H1 (cell line): ENCODE measurements at regions not wholly inside any gene's neighbourhood (a gene's known extent, or its start where the extent isn't known, plus 50 kb on each side); places are given as distances from the start of the nearest gene placed in this dataset.

ENCODE experiments used
- CTCF ChIA-PET: fragments of 300-600 bp; sonication (Branson Sonifier 250); formaldehyde crosslinking; loops from one replicate; lab custom pipeline; 2021; ENCODE audit not compliant: partially characterized antibody; lab: Charles Lee
- POLR2A ChIA-PET: fragments of 300-600 bp; sonication (Branson Sonifier 250); formaldehyde crosslinking; loops from one replicate; lab custom pipeline; 2021; ENCODE audit warnings: inconsistent platforms; ENCODE audit not compliant: partially characterized antibody; lab: Charles Lee
- DNase-seq, 2 experiments: peaks; one replicate each; pipeline versions ENCODE4 v3.0.0 to v3.0.0-alpha.2; 2010 to 2022; ENCODE audit warnings: low spot score in 2 of 2, low read depth in 1 of 2, mixed read lengths in 1 of 2
- FAIRE-seq: peaks from 2 replicates; lab custom pipeline; 2011; peaks lifted over from hg19 to GRCh38; lab: Jason Lieb, UNC
- H2AFZ ChIP-seq: 2 replicates; pipeline ENCODE4 v1.8.1; 2012; ENCODE audit warnings: low read length, inconsistent platforms
- H2AK5ac ChIP-seq: 2 replicates; pipeline ENCODE4 v1.6.1; 2013; ENCODE audit warnings: low read depth, low read length
- H2BK120ac ChIP-seq: replicated peaks from 2 replicates; pipeline ENCODE3; 2013; ENCODE audit warnings: low read depth, low read length, inconsistent platforms
- H2BK12ac ChIP-seq: 2 replicates; pipeline ENCODE4 v1.6.1; 2013; ENCODE audit warnings: low read depth, low read length
- H2BK15ac ChIP-seq: 2 replicates; pipeline ENCODE4 v1.6.1; 2013; ENCODE audit warnings: low read length
- H2BK20ac ChIP-seq: 2 replicates; pipeline ENCODE4 v1.6.1; 2013; ENCODE audit warnings: low read length
- H2BK5ac ChIP-seq: 2 replicates; pipeline ENCODE4 v1.6.1; 2013; ENCODE audit warnings: low read depth, low read length
- H3K14ac ChIP-seq: 2 replicates; pipeline ENCODE4 v1.6.1; 2013; ENCODE audit warnings: inconsistent platforms; ENCODE audit not compliant: insufficient read length
- H3K18ac ChIP-seq: 2 replicates; pipeline ENCODE4 v1.6.1; 2013; ENCODE audit warnings: low read length; ENCODE audit errors: extremely low read depth
- H3K23ac ChIP-seq: 2 replicates; pipeline ENCODE4 v1.6.1; 2013; ENCODE audit warnings: inconsistent platforms; ENCODE audit not compliant: insufficient read length
- H3K23me2 ChIP-seq: 2 replicates; pipeline ENCODE4 v1.6.1; 2013; ENCODE audit warnings: low read depth, low read length
- H3K27ac ChIP-seq: 2 replicates; pipeline ENCODE4 v1.6.1; 2011; ENCODE audit warnings: low read depth, low read length, inconsistent platforms
- H3K27me3 ChIP-seq, 4 experiments: replicated peaks in 1 of 4; 1 replicate in 1 of 4; 2 replicates in 3 of 4; pipeline versions ENCODE4 v1.6.1 to v1.8.1; 2011 to 2013; ENCODE audit warnings: low read length in 3 of 4, mild to moderate bottlenecking in 3 of 4, inconsistent platforms in 2 of 4, mixed read lengths in 2 of 4, moderate library complexity in 1 of 4; ENCODE audit not compliant: control insufficient read depth in 3 of 4, insufficient read depth in 3 of 4; ENCODE audit errors: extremely low read depth in 1 of 4
- H3K36me3 ChIP-seq, 4 experiments: 2 replicates each; pipeline versions ENCODE4 v1.6.1 to v1.8.1; 2011 to 2013; ENCODE audit warnings: mild to moderate bottlenecking in 4 of 4, low read length in 3 of 4, moderate library complexity in 2 of 4, control low read depth in 1 of 4, inconsistent platforms in 1 of 4; ENCODE audit not compliant: insufficient read depth in 4 of 4, control insufficient read depth in 2 of 4
- H3K4ac ChIP-seq: replicated peaks from 2 replicates; pipeline ENCODE3; 2013; ENCODE audit warnings: low read length, low read depth, mixed read lengths, inconsistent platforms; ENCODE audit not compliant: insufficient read length
- H3K4me1 ChIP-seq, 4 experiments: replicated peaks in 1 of 4; 1 replicate in 1 of 4; 2 replicates in 3 of 4; pipeline versions ENCODE4 v1.6.1 to v1.8.1; 2011 to 2013; ENCODE audit warnings: low read length in 3 of 4, inconsistent platforms in 2 of 4, mixed read lengths in 1 of 4; ENCODE audit not compliant: insufficient read depth in 4 of 4, control insufficient read depth in 3 of 4
- H3K4me2 ChIP-seq, 2 experiments: 2 replicates each; pipeline versions ENCODE4 v1.6.1 to v1.8.1; 2011 to 2013; ENCODE audit warnings: low read depth in 2 of 2, low read length in 2 of 2, control low read depth in 1 of 2, inconsistent platforms in 1 of 2, mild to moderate bottlenecking in 1 of 2; ENCODE audit not compliant: insufficient read depth in 1 of 2
- H3K4me3 ChIP-seq, 4 experiments: fragments of 200-600, 300-600 bp in 1 of 4; sonication (generic), shearing (Covaris generic), sonication (Bioruptor Twin) in 1 of 4; 2 replicates each; pipeline versions ENCODE4 v1.5.1 to v1.8.1; 2011 to 2016; ENCODE audit warnings: low read length in 4 of 4, low read depth in 3 of 4, control low read depth in 2 of 4, inconsistent platforms in 2 of 4, mild to moderate bottlenecking in 2 of 4, mixed read lengths in 1 of 4, moderate library complexity in 1 of 4; ENCODE audit not compliant: insufficient read depth in 2 of 4; ENCODE audit errors: extremely low read depth in 1 of 4
- H3K56ac ChIP-seq: replicated peaks from 2 replicates; pipeline ENCODE3; 2013; ENCODE audit warnings: low read depth, mild to moderate bottlenecking, mixed read lengths, low read length, inconsistent platforms; ENCODE audit not compliant: insufficient read length
- H3K79me1 ChIP-seq: 2 replicates; pipeline ENCODE4 v1.6.1; 2013; ENCODE audit warnings: low read depth, low read length, control low read depth
- H3K79me2 ChIP-seq, 2 experiments: 2 replicates each; pipeline versions ENCODE4 v1.6.1 to v1.8.1; 2012 to 2013; ENCODE audit warnings: low read length in 2 of 2, mild to moderate bottlenecking in 2 of 2, inconsistent platforms in 1 of 2; ENCODE audit not compliant: insufficient read depth in 2 of 2, control insufficient read depth in 1 of 2
- H3K9ac ChIP-seq, 4 experiments: replicated peaks in 1 of 4; 1 replicate in 1 of 4; 2 replicates in 3 of 4; pipeline versions ENCODE4 v1.6.1 to v1.8.1; 2011 to 2013; ENCODE audit warnings: low read depth in 3 of 4, low read length in 3 of 4, control low read depth in 2 of 4, mild to moderate bottlenecking in 2 of 4, moderate library complexity in 2 of 4, inconsistent platforms in 1 of 4; ENCODE audit errors: extremely low read depth in 1 of 4
- H3K9me3 ChIP-seq, 2 experiments: 2 replicates each; pipeline versions ENCODE4 v1.6.1 to v1.8.1; 2012 to 2013; ENCODE audit warnings: mild to moderate bottlenecking in 2 of 2, moderate library complexity in 2 of 2, control low read depth in 1 of 2, inconsistent platforms in 1 of 2, low read depth in 1 of 2, low read length in 1 of 2, mixed read lengths in 1 of 2; ENCODE audit not compliant: insufficient read depth in 2 of 2
- H4K20me1 ChIP-seq, 2 experiments: replicated peaks in 1 of 2; 2 replicates each; pipeline versions ENCODE3 to v1.8.1; 2011 to 2013; ENCODE audit warnings: inconsistent platforms in 2 of 2, low read length in 2 of 2, mild to moderate bottlenecking in 1 of 2; ENCODE audit not compliant: insufficient read depth in 2 of 2, control insufficient read depth in 1 of 2
- H4K5ac ChIP-seq: 2 replicates; pipeline ENCODE4 v1.6.1; 2013; ENCODE audit warnings: low read length, low read depth, mixed read lengths, inconsistent platforms; ENCODE audit not compliant: insufficient read length
- H4K8ac ChIP-seq: 2 replicates; pipeline ENCODE4 v1.8.0; 2013; ENCODE audit warnings: mild to moderate bottlenecking, moderate library complexity, low read length, inconsistent platforms; ENCODE audit not compliant: insufficient read depth; ENCODE audit errors: extremely low read depth
- H4K91ac ChIP-seq: replicated peaks from 2 replicates; pipeline ENCODE3; 2013; ENCODE audit warnings: low read length, mixed read lengths, inconsistent platforms; ENCODE audit not compliant: insufficient read length
- ASH2L ChIP-seq: fragments of 200-600, 300-600 bp; sonication (generic); IDR thresholded peaks from one replicate; pipeline ENCODE4 v1.7.1; 2017; ENCODE audit warnings: low read length
- BRCA1 ChIP-seq: IDR thresholded peaks from 2 replicates; pipeline ENCODE4 v1.6.1; 2012; ENCODE audit warnings: low read depth, low read length, improper control_type of control experiment
- CHD2 ChIP-seq: IDR thresholded peaks from 2 replicates; pipeline ENCODE4 v1.6.1; 2012; ENCODE audit warnings: low read length, improper control_type of control experiment
- CTBP2 ChIP-seq: IDR thresholded peaks from 2 replicates; pipeline ENCODE4 v1.7.0; 2011; ENCODE audit warnings: borderline replicate concordance, mild to moderate bottlenecking, moderate library complexity, mixed read lengths, low read length; ENCODE audit not compliant: insufficient read depth, insufficient read length
- HDAC2 ChIP-seq, 2 experiments: fragments of 300-600 bp in 1 of 2; sonication (generic) in 1 of 2; IDR thresholded peaks; 2 replicates each; pipeline ENCODE4 v1.6.1; 2011 to 2012; ENCODE audit warnings: low read depth in 2 of 2, low read length in 2 of 2, mild to moderate bottlenecking in 2 of 2, moderate library complexity in 2 of 2, borderline replicate concordance in 1 of 2, inconsistent platforms in 1 of 2
- NRF1 ChIP-seq: IDR thresholded peaks from 2 replicates; pipeline ENCODE4 v1.6.1; 2011; ENCODE audit warnings: mild to moderate bottlenecking, low read depth, low read length, improper control_type of control experiment
- RNF2 ChIP-seq: fragments of 200-900, 300-1000 bp; sonication (generic); IDR thresholded peaks from 2 replicates; pipeline ENCODE4 v1.7.1; 2016; ENCODE audit warnings: borderline replicate concordance, low read depth, mild to moderate bottlenecking, antibody characterized with exemption, low read length; ENCODE audit not compliant: poor library complexity, severe bottlenecking; ENCODE audit errors: missing control alignments
- SP1 ChIP-seq: IDR thresholded peaks from 2 replicates; pipeline ENCODE4 v1.6.1; 2011; ENCODE audit warnings: low read depth, low read length
- TEAD4 ChIP-seq: IDR thresholded peaks from 2 replicates; pipeline ENCODE4 v1.6.1; 2012; ENCODE audit warnings: low read depth, low read length, inconsistent platforms, mixed read lengths
- WGBS, 2 experiments: shearing (Covaris generic) in 1 of 2; methylation state at CpG; one replicate each; pipeline versions ENCODE4 v1.1.6 to v1.1.7; 2013 to 2015; ENCODE audit warnings: low lambda C conversion rate in 2 of 2, mixed read lengths in 2 of 2, inconsistent platforms in 1 of 2, low coverage in 1 of 2, missing lambda C conversion rate in 1 of 2; ENCODE audit not compliant: insufficient replicate concordance in 2 of 2, insufficient coverage in 1 of 2, insufficient read length in 1 of 2; ENCODE audit errors: extremely low coverage in 1 of 2, missing lambda C conversion rate in 1 of 2; 5-methylcytosine and 5-hydroxymethylcytosine counted together
- TF ChIP-seq, protein P1 (sequence below), 3 experiments: IDR thresholded peaks; 1 replicate in 2 of 3; 2 replicates in 1 of 3; pipeline versions ENCODE4 v1.5.1 to v1.6.1; 2011; ENCODE audit warnings: low read length in 3 of 3, mild to moderate bottlenecking in 3 of 3, inconsistent platforms in 2 of 3, low read depth in 1 of 3, moderate library complexity in 1 of 3; ENCODE audit not compliant: insufficient read depth in 1 of 3; ENCODE audit errors: control extremely low read depth in 1 of 3

DNA sequence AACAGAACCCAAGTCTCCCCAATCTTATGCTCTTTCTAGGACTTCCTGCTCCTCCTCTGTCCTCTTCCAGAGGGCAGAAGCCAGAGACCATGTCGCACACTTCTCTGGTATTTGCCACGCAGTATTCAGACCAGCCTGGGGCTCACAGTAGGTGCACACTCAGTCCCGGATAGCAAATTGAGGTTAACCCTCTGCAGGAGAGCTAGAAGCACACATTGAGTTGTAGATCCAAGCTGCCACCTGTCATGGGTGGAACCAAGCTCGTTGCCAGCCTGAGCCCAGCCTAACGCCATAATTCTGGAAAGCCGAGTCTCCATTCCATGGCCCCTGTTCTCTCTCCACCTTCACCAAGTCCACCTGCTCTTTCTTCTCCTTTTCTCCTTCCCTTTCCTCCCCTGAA, 562.1 kb downstream of the BUD13 start:
- FAIRE-seq, result no peak

More for the DNA sequence above, 562.1 kb downstream of the BUD13 start:
- no peak for TF ChIP-seq RNF2
- TF ChIP-seq, protein P1, sequence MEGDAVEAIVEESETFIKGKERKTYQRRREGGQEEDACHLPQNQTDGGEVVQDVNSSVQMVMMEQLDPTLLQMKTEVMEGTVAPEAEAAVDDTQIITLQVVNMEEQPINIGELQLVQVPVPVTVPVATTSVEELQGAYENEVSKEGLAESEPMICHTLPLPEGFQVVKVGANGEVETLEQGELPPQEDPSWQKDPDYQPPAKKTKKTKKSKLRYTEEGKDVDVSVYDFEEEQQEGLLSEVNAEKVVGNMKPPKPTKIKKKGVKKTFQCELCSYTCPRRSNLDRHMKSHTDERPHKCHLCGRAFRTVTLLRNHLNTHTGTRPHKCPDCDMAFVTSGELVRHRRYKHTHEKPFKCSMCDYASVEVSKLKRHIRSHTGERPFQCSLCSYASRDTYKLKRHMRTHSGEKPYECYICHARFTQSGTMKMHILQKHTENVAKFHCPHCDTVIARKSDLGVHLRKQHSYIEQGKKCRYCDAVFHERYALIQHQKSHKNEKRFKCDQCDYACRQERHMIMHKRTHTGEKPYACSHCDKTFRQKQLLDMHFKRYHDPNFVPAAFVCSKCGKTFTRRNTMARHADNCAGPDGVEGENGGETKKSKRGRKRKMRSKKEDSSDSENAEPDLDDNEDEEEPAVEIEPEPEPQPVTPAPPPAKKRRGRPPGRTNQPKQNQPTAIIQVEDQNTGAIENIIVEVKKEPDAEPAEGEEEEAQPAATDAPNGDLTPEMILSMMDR (IDR thresholded peaks at IDR 0.05; ENCODE audit: control extremely low read depth in 1 of 3, insufficient read depth in 1 of 3, low read depth in 1 of 3, low read length in 3 of 3), result no peak
- TF ChIP-seq NRF1, result no peak
- no peak for TF ChIP-seq CHD2
- no peak for TF ChIP-seq CTBP2
- no peak for TF ChIP-seq ASH2L
- no peak for TF ChIP-seq SP1
- no peak for TF ChIP-seq HDAC2 (IDR thresholded peaks at IDR 0.05; ENCODE audit: borderline replicate concordance in 1 of 2, low read depth in 2 of 2, low read length in 2 of 2)
- no peak for TF ChIP-seq TEAD4
- no peak for TF ChIP-seq BRCA1
- no peak overlapping the region for H2BK12ac ChIP-seq
- H3K23ac ChIP-seq, result no peak overlapping the region
- WGBS, 2 experiments, result 88% methylated on average over 6 of the region's 6 CpGs; no CpG with 5 or more reads in 1 of the 2 experiments
- no peak overlapping the region for H4K91ac ChIP-seq
- no peaks in the 10 kb centered on the region for H3K4me1 ChIP-seq
- no peak overlapping the region for H3K14ac ChIP-seq
- H3K18ac ChIP-seq, result no peak overlapping the region
- H3K79me2 ChIP-seq, result no peaks in the 10 kb centered on the region
- H2BK5ac ChIP-seq, result no peak overlapping the region
- H3K27me3 ChIP-seq, result no peaks in the 10 kb centered on the region
- no peak for DNase-seq
- peaks cover 1 to 10% of the 10 kb centered on the region in 2 experiments for H4K20me1 ChIP-seq
- no peak overlapping the region for H2BK15ac ChIP-seq
- no peak overlapping the region for H2BK20ac ChIP-seq
- no peak overlapping the region for H3K4ac ChIP-seq
- no peak overlapping the region for H3K4me2 ChIP-seq
- no peak overlapping the region for H4K8ac ChIP-seq
- no peaks in the 10 kb centered on the region for H3K9me3 ChIP-seq
- POLR2A ChIA-PET, result no interaction called here
- H3K27ac ChIP-seq, result no peak overlapping the region
- no peak overlapping the region for H2BK120ac ChIP-seq
- CTCF ChIA-PET, result interaction anchor here (0.6 to 3.2 kb wide), 10 partner anchors 8 to 527 kb away, joined by 3 to 19 read pairs (median 3); no protein-coding TSS in a partner anchor
- H3K79me1 ChIP-seq, result no peaks in the 10 kb centered on the region
- no peak overlapping the region for H2AK5ac ChIP-seq
- no peak overlapping the region for H3K4me3 ChIP-seq
- H2AFZ ChIP-seq, result no peak overlapping the region
- H3K9ac ChIP-seq, result no peak overlapping the region
- H3K23me2 ChIP-seq, result no peaks in the 10 kb centered on the region
- H4K5ac ChIP-seq, result no peak overlapping the region
- H3K56ac ChIP-seq, result no peak overlapping the region
- H3K36me3 ChIP-seq, result no peaks in the 10 kb centered on the region
